GM12878 (cell line): ENCODE measurements at regions not wholly inside any gene's neighbourhood (a gene's known extent, or its start where the extent isn't known, plus 50 kb on each side); places are given as distances from the start of the nearest gene placed in this dataset.

Experiments used
- ATAC-seq: fragments of 200-7000 bp; cut with Tn5 transposase; 3 replicates; pipeline ENCODE4 v1.9.1; 2020; ENCODE audit warnings: mild to moderate bottlenecking, moderate library complexity
- BruUV-seq: library from RNA; stranded (reverse); fragments of 400-500 nt; replicated peaks from 2 replicates; lab custom pipeline; 2021; lab: Mats Ljungman, UMichigan
- CTCF ChIA-PET: fragments of 300-600 bp; sonication (Branson Sonifier 250); formaldehyde crosslinking; extraction: SDS; loops from one replicate; lab custom pipeline; 2021; ENCODE audit warnings: inconsistent platforms; lab: Yijun Ruan, JAX
- POLR2A ChIA-PET: fragments of 350-600 bp; formaldehyde crosslinking; extraction: SDS; loops from one replicate; lab custom pipeline; 2021; ENCODE audit warnings: inconsistent platforms; lab: Charles Lee
- RAD21 ChIA-PET: fragments of 300-600 bp; sonication (Branson Sonifier 250); formaldehyde crosslinking; loops from one replicate; lab custom pipeline; 2023; ENCODE audit warnings: antibody characterized with exemption; ENCODE audit not compliant: unreplicated experiment; lab: Charles Lee
- SMC1A ChIA-PET: fragments of 300-600 bp; sonication (Branson Sonifier 250); formaldehyde crosslinking; loops from one replicate; lab custom pipeline; 2023; ENCODE audit not compliant: unreplicated experiment, uncharacterized antibody; lab: Charles Lee
- DNase-seq: peaks from one replicate; pipeline ENCODE4 v3.0.0-alpha.2; 2011; ENCODE audit warnings: low read depth, low spot score
- FAIRE-seq: peaks from 3 replicates; lab custom pipeline; 2011; peaks lifted over from hg19 to GRCh38; lab: Jason Lieb, UNC
- H2AFZ ChIP-seq: 2 replicates; pipeline ENCODE4 v1.6.0; 2011; ENCODE audit warnings: low read depth, low read length, control low read depth; ENCODE audit not compliant: control insufficient read depth
- H3K27ac ChIP-seq: 2 replicates; pipeline ENCODE4 v1.5.1; 2011; ENCODE audit warnings: control low read depth; ENCODE audit not compliant: control insufficient read depth, insufficient read depth
- H3K27me3 ChIP-seq, 2 experiments: replicated peaks in 1 of 2; 2 replicates each; pipeline versions ENCODE4 v1.6.0 to v1.6.1; 2011; ENCODE audit warnings: low read length in 1 of 2; ENCODE audit not compliant: control insufficient read depth in 2 of 2, insufficient read depth in 2 of 2
- H3K36me3 ChIP-seq, 2 experiments: 2 replicates each; pipeline ENCODE4 v1.5.1; 2011; ENCODE audit warnings: low read length in 1 of 2; ENCODE audit not compliant: control insufficient read depth in 2 of 2, insufficient read depth in 2 of 2
- H3K4me1 ChIP-seq: 2 replicates; pipeline ENCODE4 v1.6.1; 2011; ENCODE audit warnings: mild to moderate bottlenecking, low read length, moderate library complexity, mixed read lengths; ENCODE audit not compliant: control insufficient read depth, insufficient read depth
- H3K4me2 ChIP-seq: 2 replicates; pipeline ENCODE4 v1.6.0; 2011; ENCODE audit warnings: control low read depth; ENCODE audit not compliant: control insufficient read depth, insufficient read depth
- H3K4me3 ChIP-seq: fragments of 200-600 bp; sonication (generic); 2 replicates; pipeline ENCODE4 v1.5.1; 2016
- H3K79me2 ChIP-seq: 2 replicates; pipeline ENCODE4 v1.6.0; 2011; ENCODE audit warnings: low read length; ENCODE audit not compliant: control insufficient read depth, insufficient read depth
- H3K9ac ChIP-seq: 2 replicates; pipeline ENCODE4 v1.8.0; 2011; ENCODE audit warnings: low read length, control low read depth, mixed read lengths; ENCODE audit not compliant: control insufficient read depth, insufficient read depth
- H3K9me3 ChIP-seq: replicated peaks from 3 replicates; pipeline ENCODE4 v1.5.1; 2011; ENCODE audit warnings: mild to moderate bottlenecking, low read length; ENCODE audit not compliant: control insufficient read depth, insufficient read depth
- H4K20me1 ChIP-seq: 2 replicates; pipeline ENCODE4 v1.6.0; 2011; ENCODE audit not compliant: control insufficient read depth, insufficient read depth
- DPF2 ChIP-seq: fragments of 450-650 bp; IDR thresholded peaks from 2 replicates; pipeline ENCODE4 v1.6.1; 2017; ENCODE audit warnings: mild to moderate bottlenecking
- EED ChIP-seq: sonication (generic); IDR thresholded peaks from 2 replicates; pipeline ENCODE4 v1.6.1; 2016; ENCODE audit warnings: antibody characterized with exemption, low read depth
- EGR1 ChIP-seq, 2 experiments: IDR thresholded peaks; 1 replicate in 1 of 2; 2 replicates in 1 of 2; pipeline ENCODE4 v1.6.1; 2011 to 2012; ENCODE audit warnings: low read depth in 2 of 2, low read length in 2 of 2, borderline replicate concordance in 1 of 2, mild to moderate bottlenecking in 1 of 2, moderate library complexity in 1 of 2
- FOS ChIP-seq: IDR thresholded peaks from 3 replicates; pipeline ENCODE4 v1.6.1; 2011; ENCODE audit warnings: borderline replicate concordance; ENCODE audit not compliant: insufficient read length; ENCODE audit errors: extremely low read depth
- JUNB ChIP-seq: IDR thresholded peaks from 2 replicates; pipeline ENCODE4 v1.6.1; 2016; ENCODE audit warnings: antibody characterized with exemption, mild to moderate bottlenecking
- NFYB ChIP-seq: IDR thresholded peaks from 2 replicates; pipeline ENCODE4 v1.6.1; 2011; ENCODE audit warnings: low read depth, mild to moderate bottlenecking, low read length, improper control_type of control experiment, moderate library complexity; ENCODE audit not compliant: insufficient read depth
- NKRF ChIP-seq: fragments of 450-650 bp; conservative IDR thresholded peaks from 2 replicates; pipeline ENCODE4 v1.6.1; 2017; ENCODE audit warnings: mild to moderate bottlenecking, moderate library complexity
- RBBP5 ChIP-seq: fragments of 200-600 bp; sonication (generic); conservative IDR thresholded peaks from 2 replicates; pipeline ENCODE4 v1.6.1; 2016
- ZBTB11 ChIP-seq: fragments of 450-650 bp; formaldehyde crosslinking; IDR thresholded peaks from 2 replicates; pipeline ENCODE4 v1.5.0; 2022; ENCODE audit warnings: mild to moderate bottlenecking, missing genetic modification characterization
- ZBTB40 ChIP-seq: fragments of 450-650 bp; IDR thresholded peaks from 2 replicates; pipeline ENCODE4 v1.6.1; 2016; ENCODE audit warnings: mild to moderate bottlenecking, moderate library complexity, borderline replicate concordance
- ZNF687 ChIP-seq: fragments of 450-650 bp; IDR thresholded peaks from 2 replicates; pipeline ENCODE4 v1.6.1; 2017; ENCODE audit warnings: mild to moderate bottlenecking, moderate library complexity
- WGBS: methylation state at CpG from one replicate; pipeline ENCODE4 v1.1.6; 2016; ENCODE audit warnings: low lambda C conversion rate; ENCODE audit not compliant: insufficient replicate concordance, insufficient coverage; ENCODE audit errors: missing lambda C conversion rate; 5-methylcytosine and 5-hydroxymethylcytosine counted together
- in situ Hi-C: fragments of 300-500 bp; cut with MboI; formaldehyde crosslinking; loops from 9 replicates; pipeline ENCODE4 v1.14.3; 2018; ENCODE audit warnings: mixed read lengths
- intact Hi-C: fragments of 100-400 bp; cut with micrococcal nuclease; formaldehyde crosslinking; loops from one replicate; pipeline ENCODE4 v1.14.2; 2022; ENCODE audit not compliant: unreplicated experiment

- Histone ChIP-seq H3K4me3 (no peak overlapping the region), H2AFZ (no peak overlapping the region), H4K20me1 (no peaks in the 10 kb centered on the region), H3K9me3 (no peaks in the 10 kb centered on the region), H3K79me2 (no peaks in the 10 kb centered on the region), H3K4me2 (no peak overlapping the region), H3K4me1 (no peaks in the 10 kb centered on the region), H3K9ac (no peak overlapping the region), H3K36me3 (no peaks in the 10 kb centered on the region), H3K27me3 (no peaks in the 10 kb centered on the region), H3K27ac (no peak overlapping the region)
- WGBS, result 17% methylated on average over 3 of the region's 3 CpGs
- ChIA-PET SMC1A (no interaction called here), RAD21 (no interaction called here), POLR2A (no interaction called here), CTCF (no interaction called here)
- ATAC-seq, result no peak
- in situ Hi-C loops (no loop called here), intact Hi-C loops (no loop called here)
- no peak for FAIRE-seq
- BruUV-seq, result no TSS peak
- no peak for DNase-seq
- TF ChIP-seq EGR1 (IDR thresholded peaks at IDR 0.05; ENCODE audit: borderline replicate concordance in 1 of 2, low read depth in 2 of 2, low read length in 2 of 2) (no peak), FOS (no peak), DPF2 (no peak), JUNB (no peak), EED (no peak), NFYB (no peak), ZNF687 (no peak), RBBP5 (no peak), NKRF (no peak), ZBTB40 (no peak), ZBTB11 (CRISPR knock-in tag) (no peak)
These were observed 66.7 kb upstream of the SALL4 start for GRCh38 chr20:51869002-51869401.
